ENCODE measurements at regions not wholly inside any gene's neighbourhood (a gene's known extent, or its start where the extent isn't known, plus 50 kb on each side); places are given as distances from the start of the nearest gene placed in this dataset.
"Not testable (repeated sequence)": the region's sequence is repeated elsewhere in the genome, so short reads cannot be mapped to it uniquely, and the experiment has no call there.

DNA sequence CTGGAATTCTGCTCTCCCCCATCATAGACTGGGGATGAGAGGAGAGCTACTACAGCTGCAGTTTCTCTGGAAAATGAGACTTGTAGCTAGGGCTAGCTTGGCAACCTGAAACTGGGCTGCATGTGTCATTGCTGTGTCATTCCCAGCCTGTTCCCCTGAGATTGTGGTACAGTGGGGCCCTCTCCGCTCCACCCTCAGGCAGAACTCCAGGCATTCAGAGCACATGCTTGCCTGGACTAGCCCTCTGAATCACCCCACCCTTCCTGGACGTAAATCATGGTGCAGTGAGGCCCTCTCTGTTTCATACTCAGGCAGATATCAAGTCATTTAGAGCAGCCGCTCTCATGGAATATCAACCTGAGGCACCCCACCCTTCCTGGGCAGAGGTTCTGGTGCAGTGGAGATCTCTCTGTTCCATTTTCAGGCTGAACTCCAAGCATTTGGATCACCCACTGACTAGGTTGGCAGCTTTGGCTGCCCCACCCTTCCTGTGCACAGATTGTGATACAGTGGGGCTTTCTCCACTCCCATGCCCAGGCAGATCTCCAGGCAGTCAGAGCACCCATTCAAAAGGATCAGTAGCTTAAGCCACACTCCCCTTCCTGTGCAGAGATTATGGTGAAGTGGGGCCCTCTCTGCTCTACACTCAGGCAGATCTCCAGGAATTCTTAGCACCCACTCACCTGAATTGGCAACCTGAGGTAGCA is 274.4 kb downstream of the C11orf87 start:
- TF ChIP-seq, protein P1, sequence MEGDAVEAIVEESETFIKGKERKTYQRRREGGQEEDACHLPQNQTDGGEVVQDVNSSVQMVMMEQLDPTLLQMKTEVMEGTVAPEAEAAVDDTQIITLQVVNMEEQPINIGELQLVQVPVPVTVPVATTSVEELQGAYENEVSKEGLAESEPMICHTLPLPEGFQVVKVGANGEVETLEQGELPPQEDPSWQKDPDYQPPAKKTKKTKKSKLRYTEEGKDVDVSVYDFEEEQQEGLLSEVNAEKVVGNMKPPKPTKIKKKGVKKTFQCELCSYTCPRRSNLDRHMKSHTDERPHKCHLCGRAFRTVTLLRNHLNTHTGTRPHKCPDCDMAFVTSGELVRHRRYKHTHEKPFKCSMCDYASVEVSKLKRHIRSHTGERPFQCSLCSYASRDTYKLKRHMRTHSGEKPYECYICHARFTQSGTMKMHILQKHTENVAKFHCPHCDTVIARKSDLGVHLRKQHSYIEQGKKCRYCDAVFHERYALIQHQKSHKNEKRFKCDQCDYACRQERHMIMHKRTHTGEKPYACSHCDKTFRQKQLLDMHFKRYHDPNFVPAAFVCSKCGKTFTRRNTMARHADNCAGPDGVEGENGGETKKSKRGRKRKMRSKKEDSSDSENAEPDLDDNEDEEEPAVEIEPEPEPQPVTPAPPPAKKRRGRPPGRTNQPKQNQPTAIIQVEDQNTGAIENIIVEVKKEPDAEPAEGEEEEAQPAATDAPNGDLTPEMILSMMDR (IDR thresholded peaks at IDR 0.05; ENCODE audit: insufficient read depth, missing control alignments), result no peak
- FAIRE-seq (no peak), DNase-seq (ENCODE audit: insufficient read length, low spot score) (no peak)

DNA sequence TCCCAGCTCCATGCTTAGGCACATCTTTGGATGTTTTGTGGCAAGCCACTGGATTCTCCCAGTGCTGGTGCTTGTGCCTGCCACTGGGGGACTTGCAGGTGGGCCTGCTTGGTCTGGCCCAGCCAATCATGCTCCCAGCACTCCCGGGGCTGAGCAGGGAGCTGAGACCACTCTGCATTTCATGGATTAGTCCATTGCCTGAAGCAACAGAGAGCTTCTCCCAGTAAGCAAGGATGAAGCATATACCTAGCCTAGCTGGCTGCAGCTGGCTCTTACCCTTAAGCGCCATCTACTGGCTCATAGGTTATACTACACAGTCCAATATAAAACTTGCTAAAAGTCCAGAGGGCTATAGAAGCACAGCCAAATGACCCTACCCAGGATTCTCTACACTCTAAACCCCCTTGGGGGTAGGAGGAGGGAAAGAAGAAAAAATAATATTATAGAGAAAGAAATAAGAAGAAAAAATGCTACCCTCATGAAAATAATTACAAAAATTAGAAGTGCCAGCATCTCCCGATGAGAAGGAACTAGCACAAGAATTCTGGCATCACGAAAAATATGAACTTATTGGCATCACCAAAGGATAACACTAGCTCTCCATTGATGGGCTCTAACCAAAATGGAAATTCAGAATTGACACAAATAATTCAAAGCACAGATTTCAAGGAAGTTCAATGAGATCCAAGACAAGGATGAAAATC is 275.3 kb downstream of the C11orf87 start:
- TF ChIP-seq, protein P1 (IDR thresholded peaks at IDR 0.05; ENCODE audit: insufficient read depth, missing control alignments), result peak; percentile 66
- no peak for FAIRE-seq
- no peak for DNase-seq (ENCODE audit: insufficient read length, low spot score)

DNA sequence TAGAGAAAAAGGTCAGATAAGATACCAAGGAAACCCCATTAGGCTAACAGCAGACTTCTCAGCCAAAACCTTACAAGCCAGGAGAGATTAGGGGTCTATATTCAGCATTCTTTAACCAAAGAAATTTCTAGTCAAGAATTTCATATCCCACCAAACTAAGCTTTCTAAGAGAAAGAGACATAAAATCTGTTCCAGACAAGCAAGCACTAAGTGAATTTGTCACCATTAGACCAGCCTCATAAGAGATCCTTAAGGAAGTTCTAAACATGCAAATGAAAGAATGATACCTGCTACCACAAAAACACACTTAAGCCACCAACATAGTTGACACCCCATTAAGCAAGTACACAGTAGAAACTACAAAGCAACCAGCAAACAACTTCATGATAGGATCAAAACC is 276.2 kb downstream of the C11orf87 start:
- DNase-seq (ENCODE audit: insufficient read length, low spot score), result no peak
- no peak for FAIRE-seq
- TF ChIP-seq, protein P1 (IDR thresholded peaks at IDR 0.05; ENCODE audit: insufficient read depth, missing control alignments), result no peak

DNA sequence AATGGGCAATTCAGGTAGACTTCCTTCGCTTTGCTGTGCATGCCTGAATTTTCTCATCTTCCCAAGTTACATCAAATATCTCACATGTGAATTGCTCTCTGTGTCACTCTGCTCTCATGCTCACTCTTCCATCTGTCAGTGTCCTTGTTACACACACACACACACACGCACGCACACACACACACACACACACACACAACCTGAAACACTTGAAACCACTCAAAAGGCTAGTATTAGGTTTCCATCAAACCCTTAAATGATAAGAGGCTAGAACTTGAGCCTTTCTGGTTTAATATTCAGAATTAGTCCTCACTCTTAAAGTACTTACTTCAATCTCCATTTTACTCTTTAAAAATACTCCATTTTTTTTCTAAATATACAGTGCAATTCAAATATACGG is 282.4 kb downstream of the C11orf87 start:
- DNase-seq (ENCODE audit: insufficient read length, low spot score) (no peak), FAIRE-seq (no peak)
- TF ChIP-seq, protein P1 (IDR thresholded peaks at IDR 0.05; ENCODE audit: insufficient read depth, missing control alignments), result no peak

DNA sequence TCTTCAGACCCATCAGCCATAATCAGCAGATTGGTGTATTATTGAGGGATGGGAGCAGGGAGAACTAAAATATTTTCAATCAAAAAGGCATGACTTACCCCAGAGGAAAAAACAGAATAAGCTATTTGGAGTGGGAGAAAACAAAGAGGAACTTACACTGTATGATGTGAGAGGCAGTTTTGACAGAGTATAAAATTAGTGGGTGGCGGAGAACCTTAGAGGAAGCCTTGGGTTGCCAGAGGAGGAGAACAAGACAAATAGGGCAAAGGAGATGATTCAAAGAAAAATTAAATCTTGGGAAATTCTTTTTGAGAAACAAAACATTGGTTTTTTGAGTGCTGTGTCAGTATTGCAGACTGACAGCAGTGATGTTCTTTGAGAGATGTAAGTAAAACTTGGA is 285.0 kb downstream of the C11orf87 start:
- no peak for FAIRE-seq
- DNase-seq (ENCODE audit: insufficient read length, low spot score), result no peak
- TF ChIP-seq, protein P1 (IDR thresholded peaks at IDR 0.05; ENCODE audit: insufficient read depth, missing control alignments), result no peak

DNA sequence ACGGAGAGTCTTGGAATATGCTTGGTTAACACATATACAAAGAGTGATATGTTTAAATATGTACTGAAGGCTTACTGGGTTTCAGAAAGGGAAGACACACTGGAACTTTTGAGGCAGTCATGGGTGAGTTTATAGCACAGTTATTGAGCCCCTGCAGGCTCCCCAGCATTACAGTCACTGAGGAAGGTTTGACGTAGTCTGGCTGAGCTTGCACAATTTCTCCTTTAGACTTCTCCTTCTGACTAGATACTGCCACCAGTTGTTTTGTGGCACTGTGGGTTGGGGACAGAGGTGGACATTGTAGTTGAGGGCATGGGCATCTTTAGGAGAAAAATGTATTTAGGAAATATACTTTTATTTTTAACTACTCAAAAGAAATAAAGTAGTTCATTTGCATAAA is 285.4 kb downstream of the C11orf87 start:
- DNase-seq (ENCODE audit: insufficient read length, low spot score) (no peak), FAIRE-seq (no peak)
- TF ChIP-seq, protein P1 (IDR thresholded peaks at IDR 0.05; ENCODE audit: insufficient read depth, missing control alignments), result no peak

DNA sequence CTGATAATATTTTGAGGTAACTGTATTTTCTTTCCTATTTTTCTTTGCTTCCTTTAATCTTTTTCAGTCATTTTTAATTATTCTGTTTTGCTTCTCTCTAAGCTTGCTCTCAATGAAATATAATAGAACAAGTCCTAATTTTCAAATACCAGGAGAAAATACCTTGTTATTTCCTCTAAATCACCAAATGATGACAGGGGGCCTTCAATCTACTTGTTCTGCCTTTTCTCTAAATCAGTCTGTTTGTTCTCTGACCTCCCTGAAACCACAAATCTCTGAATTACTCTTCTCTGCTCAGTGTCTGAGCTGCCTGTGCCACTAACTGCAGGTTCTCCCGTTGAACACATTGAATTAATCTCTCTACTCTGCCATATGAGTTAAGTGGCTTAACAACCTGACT is 286.2 kb downstream of the C11orf87 start:
- FAIRE-seq, result peak; percentile 38
- TF ChIP-seq, protein P1 (IDR thresholded peaks at IDR 0.05; ENCODE audit: insufficient read depth, missing control alignments), result no peak
- DNase-seq (ENCODE audit: insufficient read length, low spot score), result no peak

DNA sequence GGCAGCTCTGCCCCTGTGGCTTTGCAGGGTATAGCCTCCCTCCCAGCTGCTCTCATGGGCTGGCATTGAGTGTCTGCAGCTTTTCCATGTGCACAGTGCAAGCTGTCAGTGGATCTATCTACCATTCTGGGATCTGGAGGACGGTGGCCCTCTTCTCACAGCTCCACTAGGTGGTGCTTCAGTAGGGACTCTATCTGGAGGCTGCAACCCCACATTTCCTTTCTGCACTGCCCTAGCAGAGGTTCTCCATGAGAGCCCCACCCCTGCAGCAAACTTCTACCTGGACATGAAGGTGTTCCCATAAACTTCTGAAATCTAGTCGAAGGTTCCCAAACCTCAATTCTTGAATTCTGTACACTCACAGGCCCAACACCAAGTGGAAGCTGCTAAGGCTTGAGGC is 292.5 kb downstream of the C11orf87 start:
- not testable (repeated sequence) for DNase-seq (ENCODE audit: insufficient read length, low spot score); FAIRE-seq

DNA sequence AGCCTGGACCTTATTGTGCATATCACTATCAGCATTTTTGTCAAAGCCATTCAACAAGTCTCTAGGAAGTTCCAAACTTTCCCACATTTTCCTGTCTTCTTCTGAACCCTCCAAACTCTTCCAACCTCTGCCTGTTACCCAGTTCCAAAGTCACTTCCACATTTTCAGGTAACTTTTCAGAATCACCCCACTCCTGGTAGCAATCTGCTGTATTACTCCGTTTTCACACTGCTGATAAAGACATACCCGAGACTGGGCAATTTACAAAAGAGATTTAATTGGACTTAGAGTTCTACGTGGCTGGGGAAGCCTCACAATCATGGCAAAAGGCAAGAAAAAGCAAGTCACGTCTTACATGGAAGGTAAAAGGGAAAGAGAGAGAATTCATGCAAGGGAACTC is 293.4 kb downstream of the C11orf87 start:
- not testable (repeated sequence) for DNase-seq (ENCODE audit: insufficient read length, low spot score); FAIRE-seq
